Endodermal cell (in vitro differentiated cells): ENCODE measurements at regions not wholly inside any gene's neighbourhood (a gene's known extent, or its start where the extent isn't known, plus 50 kb on each side); places are given as distances from the start of the nearest gene placed in this dataset.

ENCODE experiments used
- DNase-seq: peaks from one replicate; pipeline ENCODE4 v3.0.0-alpha.2; 2017
- H3K27ac ChIP-seq: 2 replicates; pipeline ENCODE4 v1.5.1; 2013; ENCODE audit warnings: mild to moderate bottlenecking, low read depth, low read length, moderate library complexity
- H3K27me3 ChIP-seq: 2 replicates; pipeline ENCODE4 v1.6.1; 2013; ENCODE audit warnings: mild to moderate bottlenecking, low read length, moderate library complexity; ENCODE audit not compliant: insufficient read depth, control insufficient read depth, poor library complexity, severe bottlenecking
- H3K36me3 ChIP-seq: 2 replicates; pipeline ENCODE4 v1.7.0; 2013; ENCODE audit warnings: mild to moderate bottlenecking, low read length, moderate library complexity; ENCODE audit not compliant: control insufficient read depth, insufficient read depth
- H3K4me1 ChIP-seq: one replicate; pipeline ENCODE4 v1.7.0; 2013; ENCODE audit warnings: low read length; ENCODE audit not compliant: control insufficient read depth, insufficient read depth
- H3K4me3 ChIP-seq: 2 replicates; pipeline ENCODE4 v1.5.1; 2013; ENCODE audit warnings: mild to moderate bottlenecking, low read length, moderate library complexity
- H3K9ac ChIP-seq: 2 replicates; pipeline ENCODE4 v1.6.1; 2013; ENCODE audit warnings: mild to moderate bottlenecking, low read length, moderate library complexity; ENCODE audit not compliant: poor library complexity, severe bottlenecking; ENCODE audit errors: extremely low read depth
- H3K9me3 ChIP-seq: 2 replicates; pipeline ENCODE4 v1.6.1; 2013; ENCODE audit warnings: mild to moderate bottlenecking, low read length, moderate library complexity; ENCODE audit not compliant: control insufficient read depth
- H3K27ac Mint-ChIP-seq: 2 replicates; pipeline ENCODE4 v1.8.0; 2020; ENCODE audit warnings: mixed read lengths
- H3K27me3 Mint-ChIP-seq: 2 replicates; pipeline ENCODE4 v1.8.0; 2021; ENCODE audit warnings: mild to moderate bottlenecking, mixed read lengths; ENCODE audit not compliant: insufficient read depth
- H3K36me3 Mint-ChIP-seq: 2 replicates; pipeline ENCODE4 v1.8.0; 2020; ENCODE audit warnings: low read depth, mixed read lengths
- H3K4me1 Mint-ChIP-seq: 2 replicates; pipeline ENCODE4 v1.8.0; 2020; ENCODE audit warnings: mixed read lengths
- H3K4me3 Mint-ChIP-seq: 2 replicates; pipeline ENCODE4 v1.8.0; 2020; ENCODE audit warnings: mild to moderate bottlenecking, moderate library complexity, mixed read lengths
- H3K9me3 Mint-ChIP-seq: 2 replicates; pipeline ENCODE4 v1.8.0; 2020; ENCODE audit warnings: mild to moderate bottlenecking, mixed read lengths
- CTCF ChIP-seq: fragments of 200-600 bp; sonication (generic); conservative IDR thresholded peaks from 2 replicates; pipeline ENCODE4 v1.5.0; 2021; ENCODE audit warnings: antibody characterized with exemption, mild to moderate bottlenecking
- WGBS, 2 experiments: methylation state at CpG; one replicate each; pipeline versions ENCODE4 v1.1.5 to v1.1.7; 2013; ENCODE audit warnings: missing lambda C conversion rate in 2 of 2, mixed read lengths in 1 of 2; ENCODE audit not compliant: insufficient coverage in 1 of 2, insufficient read length in 1 of 2; 5-methylcytosine and 5-hydroxymethylcytosine counted together

- Histone ChIP-seq H3K4me1 (no peaks in the 10 kb centered on the region), H3K27ac (no peak overlapping the region), H3K27me3 (no peaks in the 10 kb centered on the region), H3K4me3 (no peak overlapping the region), H3K9me3 (no peaks in the 10 kb centered on the region), H3K9ac (no peak overlapping the region), H3K36me3 (no peaks in the 10 kb centered on the region)
- no peak for TF ChIP-seq CTCF
- DNase-seq, result no peak
- Mint-ChIP-seq H3K4me3 (no peak overlapping the region), H3K4me1 (peaks cover 2% of the 10 kb centered on the region), H3K27me3 (no peaks in the 10 kb centered on the region), H3K27ac (no peak overlapping the region), H3K36me3 (no peaks in the 10 kb centered on the region), H3K9me3 (no peaks in the 10 kb centered on the region)
- 96% methylated on average over 1 of the region's 1 CpG; no CpG with 5 or more reads in 1 of the 2 experiments for WGBS, 2 experiments
These were observed 304.5 kb upstream of the SATB1 start for GRCh38 chr3:18729671-18730070.

DNA sequence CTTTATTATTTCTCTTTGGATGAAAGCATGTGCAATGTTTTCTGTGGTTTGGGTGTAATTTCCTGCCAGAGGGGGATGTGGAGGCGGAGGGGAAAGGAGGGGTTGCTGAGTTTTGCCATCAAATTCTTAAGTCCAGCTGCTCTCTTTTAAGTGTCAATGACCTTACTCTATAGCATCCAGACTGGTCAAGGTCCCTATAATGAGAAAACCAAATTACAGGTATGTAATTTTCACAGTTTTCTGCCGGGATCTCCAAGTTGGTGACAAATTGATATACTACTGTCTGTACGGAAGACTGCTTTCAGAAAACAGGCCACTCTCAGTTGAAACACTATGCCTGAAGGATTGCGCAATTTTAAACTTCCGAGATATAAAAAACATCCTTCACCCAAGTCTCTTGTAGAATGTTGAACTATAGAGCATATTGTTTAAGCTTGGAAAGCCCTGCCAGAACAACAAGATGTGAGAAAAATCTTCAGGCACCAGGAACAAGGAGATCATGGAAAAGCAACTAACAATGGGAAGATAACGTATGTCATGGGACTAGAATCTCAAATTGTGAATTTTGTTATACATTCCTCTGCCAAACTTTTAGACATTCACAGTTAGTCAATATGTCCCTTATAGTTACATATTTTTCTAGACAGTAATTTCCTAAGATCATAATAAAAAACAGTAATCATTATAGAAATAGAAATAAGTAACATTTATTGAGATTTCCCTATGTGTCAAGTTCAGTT is 300.7 kb upstream of the SATB1 start:
- Mint-ChIP-seq H3K9me3 (no peaks in the 10 kb centered on the region), H3K27ac (no peak overlapping the region), H3K4me3 (no peak overlapping the region), H3K27me3 (no peaks in the 10 kb centered on the region), H3K36me3 (no peaks in the 10 kb centered on the region), H3K4me1 (peaks cover 13% of the 10 kb centered on the region)
- WGBS, 2 experiments, result 80 to 86% methylated on average over 4 to 6 of the region's 6 CpGs
- Histone ChIP-seq H3K27ac (no peak overlapping the region), H3K27me3 (no peaks in the 10 kb centered on the region), H3K4me3 (no peak overlapping the region), H3K4me1 (no peaks in the 10 kb centered on the region), H3K9me3 (no peaks in the 10 kb centered on the region), H3K36me3 (no peaks in the 10 kb centered on the region), H3K9ac (no peak overlapping the region)
- TF ChIP-seq CTCF, result no peak
- DNase-seq, result no peak

DNA sequence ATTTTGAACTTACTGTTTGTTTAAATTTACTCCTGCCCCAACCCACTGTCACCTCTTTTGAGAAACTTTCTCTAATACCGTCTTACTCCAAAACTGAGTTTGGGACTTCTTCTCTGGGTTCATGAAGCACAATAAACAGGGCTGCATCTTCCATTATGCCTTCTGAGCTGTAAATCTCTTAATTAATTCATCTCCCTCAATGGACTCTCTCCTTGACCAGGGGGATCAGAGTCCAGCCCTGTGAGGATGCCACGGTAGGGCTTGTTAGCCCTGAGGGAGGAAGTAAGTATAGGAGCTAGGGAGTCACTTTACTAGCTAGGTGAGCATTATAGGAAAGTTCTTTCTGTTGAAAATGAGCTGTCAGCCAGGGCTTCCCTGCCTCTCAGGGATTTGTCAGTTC is 299.3 kb upstream of the SATB1 start:
- TF ChIP-seq CTCF, result no peak
- Histone ChIP-seq H3K27ac (no peak overlapping the region), H3K36me3 (no peaks in the 10 kb centered on the region), H3K4me3 (no peak overlapping the region), H3K27me3 (no peaks in the 10 kb centered on the region), H3K9me3 (no peaks in the 10 kb centered on the region), H3K4me1 (no peaks in the 10 kb centered on the region), H3K9ac (no peak overlapping the region)
- Mint-ChIP-seq H3K36me3 (no peaks in the 10 kb centered on the region), H3K4me3 (no peak overlapping the region), H3K4me1 (peaks cover 12% of the 10 kb centered on the region), H3K27me3 (no peaks in the 10 kb centered on the region), H3K27ac (no peak overlapping the region), H3K9me3 (no peaks in the 10 kb centered on the region)
- no peak for DNase-seq
- 86 to 92% methylated on average over 1 to 2 of the region's 2 CpGs for WGBS, 2 experiments
